Pancreas (tissue), 10 donors: ENCODE measurements at regions not wholly inside any gene's neighbourhood (a gene's known extent, or its start where the extent isn't known, plus 50 kb on each side); places are given as distances from the start of the nearest gene placed in this dataset.

ENCODE experiments used
- ATAC-seq, 4 donors: fragments of 200-7000 bp; cut with Tn5 transposase; one replicate each; pipeline versions ENCODE4 v1.8.0 to v1.9.1; 2020; ENCODE audit warnings: mild to moderate bottlenecking in 4 of 4, moderate library complexity in 4 of 4
- DNase-seq, 6 donors: peaks; one replicate each; pipeline ENCODE4 v3.0.0-alpha.2; 2020
- FAIRE-seq: peaks from 2 replicates; lab custom pipeline; 2012; peaks lifted over from hg19 to GRCh38; lab: Jason Lieb, UNC
- H3K27ac ChIP-seq, 4 donors: fragments of 200-600 bp; sonication (generic); 1 replicate in 3 of 4; 2 replicates in 1 of 4; pipeline versions ENCODE4 v1.5.0 to v1.8.0; 2020
- H3K27me3 ChIP-seq, 4 donors: fragments of 200-600 bp; one replicate each; pipeline ENCODE4 v1.8.0; 2021
- H3K36me3 ChIP-seq, 3 donors: fragments of 200-600 bp; sonication (generic) in 1 of 3; one replicate each; pipeline versions ENCODE4 v1.5.0 to v1.8.0; 2020 to 2021
- H3K4me1 ChIP-seq, 3 donors: fragments of 200-600 bp; one replicate each; pipeline ENCODE4 v1.8.0; 2021
- H3K4me3 ChIP-seq, 4 donors: fragments of 200-600 bp; sonication (generic) in 2 of 4; one replicate each; pipeline versions ENCODE4 v1.5.0 to v1.8.0; 2020 to 2021
- H3K9me3 ChIP-seq, 4 donors: fragments of 200-600 bp; one replicate each; pipeline ENCODE4 v1.8.0; 2021
- WGBS, 2 donors: extraction: QIAGEN DNeasy Blood & Tissue Kit; methylation state at CpG; one replicate each; pipeline ENCODE4 v1.1.7; 2013; 5-methylcytosine and 5-hydroxymethylcytosine counted together
- intact Hi-C, 3 donors: fragments of 100-400 bp; cut with DNase I; formaldehyde crosslinking; loops; one replicate each; pipeline versions ENCODE4 v1.11.1 to v1.14.2; 2022
- microRNA-seq, 2 donors: library from miRNA; unstranded; fragments of <30 nt; microRNA quantifications; one replicate each; pipeline versions ENCODE4 to v1.1.0, GENCODE V29; 2019 to 2020
- TF ChIP-seq, protein P1 (sequence below), 4 donors: fragments of 200-600 bp; sonication (generic) in 3 of 4; IDR thresholded peaks; one replicate each; pipeline versions ENCODE4 v1.5.0 to v1.8.0; 2021; ENCODE audit warnings: antibody characterized with exemption in 4 of 4
- donor health status: healthy with polysubstance abuse.
- donor health status: DM: no; HTN: no; CAD: no; lungs with moderate emphysema.
- donor health status: DM: no; HTN: no; CAD: no.
- donor health status: control.
- donor health status: control.
- donor health status: Bipolar disorder and iron deficiency.
- donor health status: DM: yes; HTN: yes; CAD: no.
- donor health status: DM: no; HTN: no; CAD: no.
- donor health status: DM: no; HTN: no; CAD: no.
- donor health status: DM: yes; HTN: yes; CAD: no.

GRCh38 chr1:4853904-4854303, 199.5 kb downstream of the AJAP1 start:
- FAIRE-seq (no peak), ATAC-seq (peak in 2 of 4 donors; percentile 69 to 83), DNase-seq (no peak)
- WGBS, 2 donors, result 75 to 79% methylated on average over 5 of the region's 5 CpGs
- no peaks in the 10 kb centered on the region for H3K27me3 ChIP-seq
- TF ChIP-seq, protein P1, sequence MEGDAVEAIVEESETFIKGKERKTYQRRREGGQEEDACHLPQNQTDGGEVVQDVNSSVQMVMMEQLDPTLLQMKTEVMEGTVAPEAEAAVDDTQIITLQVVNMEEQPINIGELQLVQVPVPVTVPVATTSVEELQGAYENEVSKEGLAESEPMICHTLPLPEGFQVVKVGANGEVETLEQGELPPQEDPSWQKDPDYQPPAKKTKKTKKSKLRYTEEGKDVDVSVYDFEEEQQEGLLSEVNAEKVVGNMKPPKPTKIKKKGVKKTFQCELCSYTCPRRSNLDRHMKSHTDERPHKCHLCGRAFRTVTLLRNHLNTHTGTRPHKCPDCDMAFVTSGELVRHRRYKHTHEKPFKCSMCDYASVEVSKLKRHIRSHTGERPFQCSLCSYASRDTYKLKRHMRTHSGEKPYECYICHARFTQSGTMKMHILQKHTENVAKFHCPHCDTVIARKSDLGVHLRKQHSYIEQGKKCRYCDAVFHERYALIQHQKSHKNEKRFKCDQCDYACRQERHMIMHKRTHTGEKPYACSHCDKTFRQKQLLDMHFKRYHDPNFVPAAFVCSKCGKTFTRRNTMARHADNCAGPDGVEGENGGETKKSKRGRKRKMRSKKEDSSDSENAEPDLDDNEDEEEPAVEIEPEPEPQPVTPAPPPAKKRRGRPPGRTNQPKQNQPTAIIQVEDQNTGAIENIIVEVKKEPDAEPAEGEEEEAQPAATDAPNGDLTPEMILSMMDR (IDR thresholded peaks at IDR 0.05), result no peak
- intact Hi-C loops, result no loop called here
- no peaks in the 10 kb centered on the region for H3K9me3 ChIP-seq
- H3K4me3 ChIP-seq, result no peak overlapping the region
- H3K4me1 ChIP-seq, result no peaks in the 10 kb centered on the region
- no peak overlapping the region for H3K27ac ChIP-seq
- H3K36me3 ChIP-seq, result no peaks in the 10 kb centered on the region

- H3K4me3 ChIP-seq, result no peak overlapping the region
- no peak overlapping the region for H3K27ac ChIP-seq
- FAIRE-seq (no peak), ATAC-seq (peak in 1 of 4 donors; percentile 55), DNase-seq (no peak)
- H3K27me3 ChIP-seq, result no peaks in the 10 kb centered on the region
- TF ChIP-seq, protein P1 (IDR thresholded peaks at IDR 0.05), result no peak
- intact Hi-C loops, result no loop called here
- no peaks in the 10 kb centered on the region for H3K4me1 ChIP-seq
- WGBS, 2 donors, result 70 to 82% methylated on average over 8 of the region's 8 CpGs
- no peaks in the 10 kb centered on the region for H3K36me3 ChIP-seq
- H3K9me3 ChIP-seq, result no peaks in the 10 kb centered on the region
These were observed 197.1 kb downstream of the AJAP1 start for GRCh38 chr1:4851385-4852065.

DNA sequence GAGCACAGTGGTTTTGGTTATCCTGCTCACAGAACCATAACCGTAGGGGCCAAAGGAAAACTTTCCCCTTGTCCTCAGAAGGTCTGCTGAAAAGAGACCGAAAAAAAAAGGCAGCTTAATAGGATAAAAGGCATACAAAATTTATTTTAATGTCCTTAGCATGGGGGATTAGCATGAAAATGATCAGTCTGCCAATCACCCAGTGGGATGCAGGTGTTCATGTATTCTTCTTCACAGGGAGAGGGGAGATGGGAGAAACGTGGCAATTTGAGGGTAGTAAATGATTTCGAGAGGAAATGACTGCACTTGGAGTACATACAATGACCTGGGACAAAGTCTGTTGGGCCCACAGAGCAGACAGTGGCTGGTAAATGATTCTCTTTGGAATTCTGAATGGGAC, 194.0 kb downstream of the AJAP1 start:
- Histone ChIP-seq H3K9me3 (no peaks in the 10 kb centered on the region), H3K4me3 (no peak overlapping the region), H3K36me3 (no peaks in the 10 kb centered on the region), H3K27me3 (no peaks in the 10 kb centered on the region), H3K4me1 (no peaks in the 10 kb centered on the region), H3K27ac (no peak overlapping the region)
- WGBS, 2 donors, result 46% methylated on average over 4 of the region's 4 CpGs
- intact Hi-C loops, result no loop called here
- DNase-seq, result no peak
- TF ChIP-seq, protein P1 (IDR thresholded peaks at IDR 0.05), result no peak
- no peak for FAIRE-seq
- ATAC-seq, result no peak

DNA sequence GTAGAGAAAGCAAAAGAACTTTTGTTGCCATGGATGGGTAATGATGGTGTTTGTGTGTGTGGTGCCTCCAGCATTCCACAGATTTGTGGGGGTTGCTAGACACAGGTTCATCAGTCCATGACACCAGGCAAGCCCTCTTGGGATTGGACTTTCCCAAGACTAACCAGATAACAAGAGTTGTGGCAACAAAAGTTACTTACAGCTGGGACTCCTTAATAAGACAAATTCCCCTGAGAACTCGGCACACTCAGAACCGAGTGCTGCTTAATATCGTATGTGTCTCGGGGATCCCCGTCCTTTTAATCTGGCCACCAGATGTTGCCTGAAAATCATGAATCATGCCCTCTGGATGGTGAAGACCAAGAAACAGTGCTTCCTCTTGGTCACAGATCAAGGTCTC, 193.3 kb downstream of the AJAP1 start:
- Histone ChIP-seq H3K27me3 (no peaks in the 10 kb centered on the region), H3K9me3 (no peaks in the 10 kb centered on the region), H3K4me3 (no peak overlapping the region), H3K4me1 (no peaks in the 10 kb centered on the region), H3K36me3 (no peaks in the 10 kb centered on the region), H3K27ac (no peak overlapping the region)
- TF ChIP-seq, protein P1 (IDR thresholded peaks at IDR 0.05), result no peak
- WGBS, 2 donors, result 80 to 81% methylated on average over 5 of the region's 5 CpGs
- ATAC-seq (no peak), FAIRE-seq (no peak), DNase-seq (no peak)
- intact Hi-C loops, result no loop called here

Small RNA genes lying in the stretch of these regions (microRNA-seq; reads per million reads assigned to microRNA genes)
- gene MIR4417, result 0 reads per million in 2 donors
